Body of pancreas (tissue), 4 donors: ENCODE measurements at regions not wholly inside any gene's neighbourhood (a gene's known extent, or its start where the extent isn't known, plus 50 kb on each side); places are given as distances from the start of the nearest gene placed in this dataset.
"Not testable (repeated sequence)": the region's sequence is repeated elsewhere in the genome, so short reads cannot be mapped to it uniquely, and the experiment has no call there.

Source experiments
- CTCF ChIP-seq, 7 experiments: fragments of 450-650 bp in 4 of 7; fragments of 200-600 bp in 3 of 7; sonication (generic) in 3 of 7; IDR thresholded peaks; one replicate each; pipeline ENCODE4 v1.5.1; 2016 to 2019; ENCODE audit warnings: antibody characterized with exemption in 7 of 7
- POLR2A ChIP-seq, 3 donors: fragments of 450-650 bp; IDR thresholded peaks; one replicate each; pipeline ENCODE4 v1.6.1; 2016; ENCODE audit warnings: antibody characterized with exemption in 3 of 3, mild to moderate bottlenecking in 2 of 3

GRCh38 chr17:21507806-21508205 is 131.6 kb downstream of the KCNJ12 start:
- TF ChIP-seq POLR2A, CTCF (IDR thresholded peaks at IDR 0.05): not testable (repeated sequence)
